Ascending aorta (tissue), 2 donors: ENCODE measurements at regions not wholly inside any gene's neighbourhood (a gene's known extent, or its start where the extent isn't known, plus 50 kb on each side); places are given as distances from the start of the nearest gene placed in this dataset.

ENCODE experiments used
- DNase-seq, 2 donors: peaks; one replicate each; pipeline ENCODE4 v3.0.0-alpha.2; 2019; ENCODE audit warnings: low spot score in 2 of 2
- H3K27ac ChIP-seq, 2 donors: fragments of 200-600 bp; sonication (generic); one replicate each; pipeline ENCODE4 v1.5.1; 2016 to 2017; ENCODE audit warnings: mild to moderate bottlenecking in 1 of 2
- H3K27me3 ChIP-seq: fragments of 200-600 bp; sonication (generic); one replicate; pipeline ENCODE4 v1.5.1; 2017
- H3K36me3 ChIP-seq, 2 donors: fragments of 200-600 bp; sonication (generic); one replicate each; pipeline ENCODE4 v1.5.1; 2016
- H3K4me1 ChIP-seq, 2 donors: fragments of 200-600 bp; sonication (generic); one replicate each; pipeline ENCODE4 v1.5.1; 2016 to 2017; ENCODE audit warnings: mild to moderate bottlenecking in 1 of 2
- H3K4me3 ChIP-seq, 2 donors: fragments of 200-600 bp; sonication (generic); one replicate each; pipeline ENCODE4 v1.5.1; 2016 to 2017; ENCODE audit warnings: mild to moderate bottlenecking in 1 of 2
- H3K9me3 ChIP-seq, 2 donors: fragments of 200-600 bp; sonication (generic); one replicate each; pipeline ENCODE4 v1.5.1; 2016
- CTCF ChIP-seq, 3 experiments: fragments of 200-600 bp in 2 of 3; fragments of 450-650 bp in 1 of 3; sonication (generic) in 2 of 3; IDR thresholded peaks; one replicate each; pipeline ENCODE4 v1.5.1; 2016 to 2019; ENCODE audit warnings: antibody characterized with exemption in 3 of 3, mild to moderate bottlenecking in 1 of 3, moderate library complexity in 1 of 3
- intact Hi-C: fragments of 100-400 bp; cut with DNase I; formaldehyde crosslinking; loops from one replicate; pipeline ENCODE4 v1.15.1; 2023

GRCh38 chr4:20391198-20391597 lies 139.5 kb downstream of the SLIT2 start:
- DNase-seq: no peak
- no peak overlapping the region for H3K27ac ChIP-seq
- H3K4me3 ChIP-seq: no peak overlapping the region
- intact Hi-C loops: no loop called here
- no peak for TF ChIP-seq CTCF (IDR thresholded peaks at IDR 0.05)
- H3K9me3 ChIP-seq: no peaks in the 10 kb centered on the region
- no peaks in the 10 kb centered on the region for H3K4me1 ChIP-seq
- H3K27me3 ChIP-seq: no peaks in the 10 kb centered on the region
- H3K36me3 ChIP-seq: no peaks in the 10 kb centered on the region

- H3K4me1 ChIP-seq: no peaks in the 10 kb centered on the region
- TF ChIP-seq CTCF (IDR thresholded peaks at IDR 0.05): no peak
Measured at GRCh38 chr4:20391912-20392311, 140.2 kb downstream of the SLIT2 start.

GRCh38 chr4:20393486-20394100 lies 141.9 kb downstream of the SLIT2 start:
- H3K9me3 ChIP-seq: no peaks in the 10 kb centered on the region
- peak overlapping the region in 1 of 2 donors; percentile 22 for H3K4me3 ChIP-seq
- H3K4me1 ChIP-seq: no peaks in the 10 kb centered on the region
- no peaks in the 10 kb centered on the region for H3K36me3 ChIP-seq
- TF ChIP-seq CTCF (IDR thresholded peaks at IDR 0.05): no peak
- H3K27ac ChIP-seq: no peak overlapping the region
- H3K27me3 ChIP-seq: no peaks in the 10 kb centered on the region
- intact Hi-C loops: no loop called here
- DNase-seq: no peak

More at GRCh38 chr4:20391912-20392311, 140.2 kb downstream of the SLIT2 start:
- H3K27ac ChIP-seq: no peak overlapping the region
- intact Hi-C loops: no loop called here
- DNase-seq: no peak
- H3K4me3 ChIP-seq: no peak overlapping the region
- H3K27me3 ChIP-seq: no peaks in the 10 kb centered on the region
- H3K9me3 ChIP-seq: no peaks in the 10 kb centered on the region
- H3K36me3 ChIP-seq: no peaks in the 10 kb centered on the region

- Histone ChIP-seq H3K27me3 (no peaks in the 10 kb centered on the region), H3K36me3 (no peaks in the 10 kb centered on the region), H3K9me3 (no peaks in the 10 kb centered on the region), H3K27ac (no peak overlapping the region), H3K4me3 (no peak overlapping the region), H3K4me1 (no peaks in the 10 kb centered on the region)
- TF ChIP-seq CTCF (IDR thresholded peaks at IDR 0.05): no peak
- intact Hi-C loops: no loop called here
- no peak for DNase-seq
Measured at GRCh38 chr4:20394512-20394911, 142.8 kb downstream of the SLIT2 start.

GRCh38 chr4:20395160-20395773 lies 143.6 kb downstream of the SLIT2 start:
- intact Hi-C loops: no loop called here
- Histone ChIP-seq H3K4me1 (no peaks in the 10 kb centered on the region), H3K4me3 (no peak overlapping the region), H3K27me3 (no peaks in the 10 kb centered on the region), H3K27ac (no peak overlapping the region), H3K36me3 (no peaks in the 10 kb centered on the region), H3K9me3 (no peaks in the 10 kb centered on the region)
- peak in 1 of 3 experiments; percentile 30 for TF ChIP-seq CTCF (IDR thresholded peaks at IDR 0.05)
- DNase-seq: no peak
